ENCODE measurements at regions not wholly inside any gene's neighbourhood (a gene's known extent, or its start where the extent isn't known, plus 50 kb on each side); places are given as distances from the start of the nearest gene placed in this dataset.

GRCh38 chr3:31050296-31050695, 155.8 kb upstream of the GADL1 start:
- no peak for DNase-seq (ENCODE audit: low read depth in 2 of 2)

- no peak for DNase-seq (ENCODE audit: low read depth in 2 of 2)
These were observed 156.8 kb upstream of the GADL1 start for GRCh38 chr3:31051226-31051625.

GRCh38 chr3:31053299-31053698, 158.8 kb upstream of the GADL1 start:
- DNase-seq (ENCODE audit: low read depth in 2 of 2): no peak

- DNase-seq (ENCODE audit: low read depth in 2 of 2): no peak
These were observed 159.6 kb upstream of the GADL1 start for GRCh38 chr3:31054032-31054431.

- no peak for DNase-seq (ENCODE audit: low read depth in 2 of 2)
These were observed 161.3 kb upstream of the GADL1 start for GRCh38 chr3:31055757-31056156.

- DNase-seq (ENCODE audit: low read depth in 2 of 2): no peak
These were observed 163.4 kb upstream of the GADL1 start for GRCh38 chr3:31057891-31058290.

GRCh38 chr3:31064021-31064420, 169.6 kb upstream of the GADL1 start:
- DNase-seq (ENCODE audit: low read depth in 2 of 2): no peak

- no peak for DNase-seq (ENCODE audit: low read depth in 2 of 2)
These were observed 171.3 kb upstream of the GADL1 start for GRCh38 chr3:31065765-31066164.

- no peak for DNase-seq (ENCODE audit: low read depth in 2 of 2)
These were observed 172.5 kb upstream of the GADL1 start for GRCh38 chr3:31067004-31067403.

- no peak for DNase-seq (ENCODE audit: low read depth in 2 of 2)
These were observed 181.0 kb upstream of the GADL1 start for GRCh38 chr3:31075471-31075870.

GRCh38 chr3:31075876-31076275, 181.4 kb upstream of the GADL1 start:
- no peak for DNase-seq (ENCODE audit: low read depth in 2 of 2)

GRCh38 chr3:31077021-31077601, 182.7 kb upstream of the GADL1 start:
- peak; percentile 13 to 18 for DNase-seq (ENCODE audit: low read depth in 2 of 2)

GRCh38 chr3:31077826-31078225, 183.4 kb upstream of the GADL1 start:
- DNase-seq (ENCODE audit: low read depth in 2 of 2): no peak

- no peak for DNase-seq (ENCODE audit: low read depth in 2 of 2)
These were observed 185.2 kb upstream of the GADL1 start for GRCh38 chr3:31079689-31080088.

GRCh38 chr3:31081018-31081662, 186.7 kb upstream of the GADL1 start:
- no peak for DNase-seq (ENCODE audit: low read depth in 2 of 2)

GRCh38 chr3:31086148-31086547, 191.7 kb upstream of the GADL1 start:
- DNase-seq (ENCODE audit: low read depth in 2 of 2): no peak

- DNase-seq (ENCODE audit: low read depth in 2 of 2): no peak
These were observed 192.2 kb upstream of the GADL1 start for GRCh38 chr3:31086698-31087097.

GRCh38 chr3:31091748-31092147, 197.3 kb upstream of the GADL1 start:
- DNase-seq (ENCODE audit: low read depth in 2 of 2): no peak

- no peak for DNase-seq (ENCODE audit: low read depth in 2 of 2)
These were observed 198.5 kb upstream of the GADL1 start for GRCh38 chr3:31092748-31093589.

- DNase-seq (ENCODE audit: low read depth in 2 of 2): no peak
These were observed 199.1 kb upstream of the GADL1 start for GRCh38 chr3:31093606-31094005.

GRCh38 chr3:31094048-31094447, 199.6 kb upstream of the GADL1 start:
- no peak for DNase-seq (ENCODE audit: low read depth in 2 of 2)

- no peak for DNase-seq (ENCODE audit: low read depth in 2 of 2)
These were observed 200.8 kb upstream of the GADL1 start for GRCh38 chr3:31095255-31095654.

Data from activated CD4-positive, alpha-beta T cell treated with anti-CD3 and anti-CD28 coated beads for 24 hours (primary cell).